Upper lobe of left lung (tissue), 6 donors: ENCODE measurements at regions not wholly inside any gene's neighbourhood (a gene's known extent, or its start where the extent isn't known, plus 50 kb on each side); places are given as distances from the start of the nearest gene placed in this dataset.

Experiments used
- ATAC-seq, 2 donors: fragments of 200-7000 bp; cut with Tn5 transposase; one replicate each; pipeline ENCODE4 v1.9.1; 2022; ENCODE audit warnings: mild to moderate bottlenecking in 2 of 2, moderate library complexity in 2 of 2; ENCODE audit not compliant: low FRiP score in 2 of 2
- DNase-seq, 2 donors: peaks; one replicate each; pipeline ENCODE4 v3.0.0-alpha.2; 2019 to 2020
- H3K27ac ChIP-seq, 4 donors: fragments of 200-600 bp; sonication (generic); one replicate each; pipeline ENCODE4 v1.5.1; 2016 to 2019
- H3K27me3 ChIP-seq, 4 donors: fragments of 200-600 bp; sonication (generic); one replicate each; pipeline ENCODE4 v1.5.1; 2017 to 2019
- H3K36me3 ChIP-seq, 4 donors: fragments of 200-600 bp; sonication (generic); one replicate each; pipeline ENCODE4 v1.5.1; 2016 to 2019
- H3K4me1 ChIP-seq, 4 donors: fragments of 200-600 bp; sonication (generic); one replicate each; pipeline ENCODE4 v1.5.1; 2018 to 2019
- H3K4me3 ChIP-seq, 4 donors: fragments of 200-600 bp; sonication (generic); one replicate each; pipeline ENCODE4 v1.5.1; 2017 to 2019; ENCODE audit warnings: mild to moderate bottlenecking in 2 of 4, moderate library complexity in 1 of 4
- H3K9me3 ChIP-seq, 4 donors: fragments of 200-600 bp; sonication (generic); one replicate each; pipeline ENCODE4 v1.5.1; 2018 to 2019
- EP300 ChIP-seq, 4 donors: sonication (generic); formaldehyde crosslinking; IDR thresholded peaks; one replicate each; pipeline ENCODE4 v1.5.1; 2017; ENCODE audit warnings: antibody characterized with exemption in 4 of 4, control low read depth in 2 of 4
- POLR2A ChIP-seq, 4 donors: fragments of 450-650 bp; IDR thresholded peaks; one replicate each; pipeline ENCODE4 v1.5.1; 2016 to 2017; ENCODE audit warnings: antibody characterized with exemption in 4 of 4, mild to moderate bottlenecking in 2 of 4
- POLR2AphosphoS5 ChIP-seq, 2 donors: sonication (generic); formaldehyde crosslinking; IDR thresholded peaks; one replicate each; pipeline ENCODE4 v1.5.1; 2017; ENCODE audit warnings: antibody characterized with exemption in 2 of 2
- WGBS, 2 donors: methylation state at CpG; one replicate each; pipeline ENCODE4 v1.1.5; 2017 to 2018; 5-methylcytosine and 5-hydroxymethylcytosine counted together
- TF ChIP-seq, protein P1 (sequence below), 6 experiments: fragments of 450-650 bp in 4 of 6; fragments of 200-600 bp in 2 of 6; sonication (generic) in 2 of 6; IDR thresholded peaks; one replicate each; pipeline ENCODE4 v1.5.1; 2016 to 2019; ENCODE audit warnings: antibody characterized with exemption in 6 of 6
- donor health status: DM: no; HTN: no; CAD: no; lungs with moderate emphysema.
- donor health status: DM: no; HTN: yes; CAD: no; lungs with severe emphysema.

- TF ChIP-seq POLR2AphosphoS5 (IDR thresholded peaks at IDR 0.05): no peak
- no peak for TF ChIP-seq POLR2A (IDR thresholded peaks at IDR 0.05)
- TF ChIP-seq EP300 (IDR thresholded peaks at IDR 0.05): no peak
- TF ChIP-seq, protein P1, sequence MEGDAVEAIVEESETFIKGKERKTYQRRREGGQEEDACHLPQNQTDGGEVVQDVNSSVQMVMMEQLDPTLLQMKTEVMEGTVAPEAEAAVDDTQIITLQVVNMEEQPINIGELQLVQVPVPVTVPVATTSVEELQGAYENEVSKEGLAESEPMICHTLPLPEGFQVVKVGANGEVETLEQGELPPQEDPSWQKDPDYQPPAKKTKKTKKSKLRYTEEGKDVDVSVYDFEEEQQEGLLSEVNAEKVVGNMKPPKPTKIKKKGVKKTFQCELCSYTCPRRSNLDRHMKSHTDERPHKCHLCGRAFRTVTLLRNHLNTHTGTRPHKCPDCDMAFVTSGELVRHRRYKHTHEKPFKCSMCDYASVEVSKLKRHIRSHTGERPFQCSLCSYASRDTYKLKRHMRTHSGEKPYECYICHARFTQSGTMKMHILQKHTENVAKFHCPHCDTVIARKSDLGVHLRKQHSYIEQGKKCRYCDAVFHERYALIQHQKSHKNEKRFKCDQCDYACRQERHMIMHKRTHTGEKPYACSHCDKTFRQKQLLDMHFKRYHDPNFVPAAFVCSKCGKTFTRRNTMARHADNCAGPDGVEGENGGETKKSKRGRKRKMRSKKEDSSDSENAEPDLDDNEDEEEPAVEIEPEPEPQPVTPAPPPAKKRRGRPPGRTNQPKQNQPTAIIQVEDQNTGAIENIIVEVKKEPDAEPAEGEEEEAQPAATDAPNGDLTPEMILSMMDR (IDR thresholded peaks at IDR 0.05): no peak
- Histone ChIP-seq H3K9me3 (no peaks in the 10 kb centered on the region), H3K36me3 (no peaks in the 10 kb centered on the region), H3K4me3 (no peak overlapping the region), H3K27ac (no peak overlapping the region), H3K4me1 (no peaks in the 10 kb centered on the region), H3K27me3 (no peaks in the 10 kb centered on the region)
- ATAC-seq (no peak), DNase-seq (no peak)
- WGBS, 2 donors: 97 to 98% methylated on average over 2 of the region's 2 CpGs
Observed at GRCh38 chr3:25137606-25138005, 290.5 kb upstream of the RARB start.

GRCh38 chr3:25139267-25139666 lies 288.8 kb upstream of the RARB start:
- no peaks in the 10 kb centered on the region for H3K27me3 ChIP-seq
- no peak for DNase-seq
- H3K9me3 ChIP-seq: no peaks in the 10 kb centered on the region
- no peak overlapping the region for H3K4me3 ChIP-seq
- H3K4me1 ChIP-seq: no peaks in the 10 kb centered on the region
- no peak for ATAC-seq
- TF ChIP-seq POLR2A (IDR thresholded peaks at IDR 0.05) (no peak), EP300 (IDR thresholded peaks at IDR 0.05) (no peak), POLR2AphosphoS5 (IDR thresholded peaks at IDR 0.05) (no peak)
- TF ChIP-seq, protein P1 (IDR thresholded peaks at IDR 0.05): no peak
- H3K27ac ChIP-seq: no peak overlapping the region
- H3K36me3 ChIP-seq: no peaks in the 10 kb centered on the region
- WGBS, 2 donors: 78 to 89% methylated on average over 1 of the region's 1 CpG

DNA sequence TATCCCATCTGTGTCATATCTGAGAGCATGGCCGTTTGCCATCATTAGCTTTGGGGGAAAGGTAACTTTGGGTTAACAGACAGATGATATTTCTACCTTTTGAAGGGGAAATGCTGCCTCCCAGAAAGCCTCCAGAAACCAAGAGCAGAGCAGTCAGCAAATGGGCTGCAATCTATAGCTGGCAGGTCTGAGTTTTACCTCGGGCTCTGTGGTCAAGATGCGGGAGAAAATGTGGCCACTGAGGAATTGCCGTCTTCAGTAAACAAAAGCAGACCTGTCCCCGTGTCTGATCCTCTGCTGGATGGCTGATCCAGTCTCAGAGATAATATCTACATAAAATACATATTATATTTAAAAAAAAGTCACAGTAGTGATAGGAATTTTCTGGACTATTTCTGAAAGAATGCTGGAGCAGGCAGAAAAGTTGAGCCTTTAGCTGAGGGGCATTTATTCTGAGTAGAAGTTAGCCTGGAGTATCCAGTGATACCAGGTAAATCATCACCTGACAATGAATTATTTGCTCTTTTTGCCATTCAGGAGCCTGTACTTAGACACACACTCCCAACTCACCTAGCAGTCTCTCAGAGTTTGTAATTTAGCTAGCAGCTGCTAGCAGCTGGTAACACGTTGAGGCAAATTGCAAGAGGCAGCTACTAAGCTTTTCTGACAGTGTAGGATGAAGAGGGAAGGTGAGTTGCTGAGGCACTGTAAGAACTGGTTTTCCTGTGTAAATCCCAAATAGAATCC lies 285.3 kb upstream of the RARB start:
- no peak overlapping the region for H3K27ac ChIP-seq
- TF ChIP-seq, protein P1 (IDR thresholded peaks at IDR 0.05): no peak
- TF ChIP-seq POLR2AphosphoS5 (IDR thresholded peaks at IDR 0.05) (no peak), EP300 (IDR thresholded peaks at IDR 0.05) (no peak), POLR2A (IDR thresholded peaks at IDR 0.05) (no peak)
- H3K27me3 ChIP-seq: no peaks in the 10 kb centered on the region
- H3K4me3 ChIP-seq: no peak overlapping the region
- DNase-seq (no peak), ATAC-seq (no peak)
- no peaks in the 10 kb centered on the region for H3K9me3 ChIP-seq
- H3K4me1 ChIP-seq: no peaks in the 10 kb centered on the region
- 62 to 68% methylated on average over 6 of the region's 6 CpGs for WGBS, 2 donors
- no peaks in the 10 kb centered on the region for H3K36me3 ChIP-seq

DNA sequence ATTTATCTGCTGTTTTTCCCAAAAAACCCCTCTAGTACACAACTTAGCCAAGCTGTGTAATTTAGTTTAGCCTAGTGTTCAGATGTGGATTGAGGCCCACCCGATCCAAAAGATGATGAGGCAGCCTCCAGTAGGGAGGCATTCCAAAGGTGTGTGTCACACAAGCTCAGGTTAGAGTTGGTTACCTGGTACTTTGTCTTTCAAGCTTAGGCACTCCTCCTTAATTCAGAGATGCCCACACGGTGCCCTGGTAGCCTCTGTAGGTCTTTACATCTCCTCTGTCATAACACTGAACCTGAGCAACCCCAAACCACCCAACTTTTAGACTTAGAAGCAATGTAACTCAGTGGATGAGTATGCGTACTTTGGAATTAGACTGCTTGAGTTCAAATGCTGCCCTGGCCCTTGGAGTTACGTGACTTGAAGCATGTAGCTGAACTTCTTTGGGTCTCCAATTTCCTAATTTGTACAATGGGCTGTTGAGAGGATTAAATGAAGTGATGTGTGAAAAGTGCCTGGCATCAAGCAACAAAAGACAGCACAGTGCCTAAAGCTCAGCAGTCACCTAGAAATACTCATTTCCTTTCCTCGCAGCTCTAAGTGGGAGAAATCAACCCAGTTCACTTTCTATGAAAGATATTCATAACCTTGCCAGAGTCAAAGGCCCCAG lies 284.6 kb upstream of the RARB start:
- no peak overlapping the region for H3K27ac ChIP-seq
- no peak for ATAC-seq
- DNase-seq: no peak
- no peaks in the 10 kb centered on the region for H3K4me1 ChIP-seq
- 80 to 81% methylated on average over 5 of the region's 5 CpGs for WGBS, 2 donors
- no peaks in the 10 kb centered on the region for H3K9me3 ChIP-seq
- H3K36me3 ChIP-seq: no peaks in the 10 kb centered on the region
- no peak overlapping the region for H3K4me3 ChIP-seq
- H3K27me3 ChIP-seq: no peaks in the 10 kb centered on the region
- TF ChIP-seq POLR2A (IDR thresholded peaks at IDR 0.05) (no peak), POLR2AphosphoS5 (IDR thresholded peaks at IDR 0.05) (no peak), EP300 (IDR thresholded peaks at IDR 0.05) (no peak)
- TF ChIP-seq, protein P1 (IDR thresholded peaks at IDR 0.05): no peak
